SU-DHL-6 (cell line): ENCODE measurements at regions not wholly inside any gene's neighbourhood (a gene's known extent, or its start where the extent isn't known, plus 50 kb on each side); places are given as distances from the start of the nearest gene placed in this dataset.

Source experiments
- H2AFZ ChIP-seq: fragments of 200-600 bp; sonication (generic); 2 replicates; pipeline ENCODE4 v1.6.1; 2014; ENCODE audit warnings: low read depth, mild to moderate bottlenecking, moderate library complexity, mixed read lengths, antibody characterized with exemption, low read length; ENCODE audit not compliant: severe bottlenecking
- H3F3A ChIP-seq: fragments of 200-600 bp; shearing (Covaris generic); 2 replicates; pipeline ENCODE4 v1.6.0; 2016; ENCODE audit warnings: antibody characterized with exemption, mild to moderate bottlenecking; ENCODE audit not compliant: insufficient read depth
- H3K27ac ChIP-seq: fragments of 200-600 bp; sonication (generic); 2 replicates; pipeline ENCODE4 v1.5.1; 2016; ENCODE audit warnings: low read depth, mild to moderate bottlenecking, low read length, moderate library complexity, mixed read lengths
- H3K27me3 ChIP-seq: fragments of 200-600 bp; sonication (generic), shearing (Covaris generic); 2 replicates; pipeline ENCODE4 v1.6.0; 2014; ENCODE audit warnings: mild to moderate bottlenecking, low read length
- H3K36me3 ChIP-seq: fragments of 200-600 bp; sonication (generic); 2 replicates; pipeline ENCODE4 v1.6.1; 2014; ENCODE audit warnings: mild to moderate bottlenecking, low read length, mixed read lengths
- H3K4me2 ChIP-seq: fragments of 300-600, 200-600 bp; shearing (Covaris generic), sonication (generic); 2 replicates; pipeline ENCODE4 v1.6.0; 2014; ENCODE audit warnings: low read length, low read depth, mild to moderate bottlenecking; ENCODE audit not compliant: poor library complexity, severe bottlenecking
- H3K4me3 ChIP-seq: fragments of 200-600 bp; sonication (generic); 2 replicates; pipeline ENCODE4 v1.5.1; 2014; ENCODE audit warnings: antibody characterized with exemption, low read length, mild to moderate bottlenecking, mixed read lengths; ENCODE audit not compliant: insufficient read depth, poor library complexity, severe bottlenecking
- H3K79me2 ChIP-seq: fragments of 200-600 bp; sonication (generic); 2 replicates; pipeline ENCODE4 v1.6.1; 2014; ENCODE audit warnings: mild to moderate bottlenecking, low read length, moderate library complexity; ENCODE audit not compliant: insufficient read depth
- H3K9ac ChIP-seq: fragments of 200-600 bp; sonication (generic); 2 replicates; pipeline ENCODE4 v1.7.0; 2014; ENCODE audit warnings: mild to moderate bottlenecking, low read length
- H3K9me2 ChIP-seq: fragments of 200-600 bp; sonication (generic); replicated peaks from 2 replicates; pipeline ENCODE4 v1.6.1; 2014; ENCODE audit warnings: low read length; ENCODE audit not compliant: insufficient read depth
- H3K9me3 ChIP-seq: fragments of 200-600 bp; sonication (generic); 2 replicates; pipeline ENCODE4 v1.6.1; 2014; ENCODE audit warnings: low read length, mixed read lengths; ENCODE audit not compliant: insufficient read depth
- H4K20me1 ChIP-seq: fragments of 200-600 bp; sonication (generic); 2 replicates; pipeline ENCODE4 v1.6.1; 2014; ENCODE audit warnings: low read depth, mild to moderate bottlenecking, antibody characterized with exemption, low read length, moderate library complexity, mixed read lengths
- CTCF ChIP-seq: fragments of 200-600 bp; sonication (generic); IDR thresholded peaks from one replicate; pipeline ENCODE4 v1.5.1; 2017; ENCODE audit warnings: antibody characterized with exemption, mild to moderate bottlenecking, low read length, moderate library complexity; ENCODE audit not compliant: insufficient read depth, poor library complexity, severe bottlenecking
- EZH2phosphoT487 ChIP-seq: fragments of 200-600 bp; sonication (generic), shearing (Covaris generic); conservative IDR thresholded peaks from 2 replicates; pipeline ENCODE4 v1.6.1; 2018; ENCODE audit warnings: mild to moderate bottlenecking, antibody characterized with exemption, low read length, moderate library complexity, mixed read lengths

DNA sequence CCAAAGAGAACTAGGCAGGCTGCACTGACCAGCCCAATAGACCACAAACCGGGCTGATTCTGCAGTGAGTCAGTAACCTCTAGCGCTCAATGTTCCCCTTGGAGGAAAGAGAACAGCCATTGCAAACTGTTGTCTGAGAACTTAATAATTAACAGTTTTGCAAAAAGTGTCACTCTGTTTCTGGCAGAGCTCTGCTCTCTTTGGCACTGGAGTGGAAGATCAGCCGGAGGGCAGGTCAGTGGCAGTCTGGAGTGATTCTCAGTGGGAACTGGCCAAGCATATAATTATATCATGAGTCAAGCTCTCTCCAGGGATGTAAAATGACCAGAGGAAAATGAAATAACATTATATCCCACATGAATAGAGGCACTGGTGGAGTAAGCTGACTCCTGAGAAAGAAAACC is 238.3 kb downstream of the HLX start:
- H3K9me2 ChIP-seq, result no peaks in the 10 kb centered on the region
- no peak for TF ChIP-seq EZH2phosphoT487
- no peak for TF ChIP-seq CTCF
- no peak overlapping the region for H3K4me3 ChIP-seq
- no peaks in the 10 kb centered on the region for H3K9me3 ChIP-seq
- no peak overlapping the region for H3K9ac ChIP-seq
- no peaks in the 10 kb centered on the region for H3K36me3 ChIP-seq
- no peaks in the 10 kb centered on the region for H4K20me1 ChIP-seq
- no peaks in the 10 kb centered on the region for H3K79me2 ChIP-seq
- H2AFZ ChIP-seq, result no peak overlapping the region
- no peaks in the 10 kb centered on the region for H3F3A ChIP-seq
- no peaks in the 10 kb centered on the region for H3K27me3 ChIP-seq
- no peak overlapping the region for H3K4me2 ChIP-seq
- no peak overlapping the region for H3K27ac ChIP-seq

- no peak overlapping the region for H3K4me3 ChIP-seq
- no peaks in the 10 kb centered on the region for H3K9me3 ChIP-seq
- no peak for TF ChIP-seq CTCF
- TF ChIP-seq EZH2phosphoT487, result no peak
- no peaks in the 10 kb centered on the region for H3K27me3 ChIP-seq
- no peak overlapping the region for H3K4me2 ChIP-seq
- no peak overlapping the region for H3K27ac ChIP-seq
- H3K36me3 ChIP-seq, result no peaks in the 10 kb centered on the region
- H2AFZ ChIP-seq, result no peak overlapping the region
- no peaks in the 10 kb centered on the region for H3F3A ChIP-seq
- no peaks in the 10 kb centered on the region for H4K20me1 ChIP-seq
- H3K9me2 ChIP-seq, result no peaks in the 10 kb centered on the region
- H3K79me2 ChIP-seq, result no peaks in the 10 kb centered on the region
- H3K9ac ChIP-seq, result no peak overlapping the region
Measured at GRCh38 chr1:221118176-221118937, 239.1 kb downstream of the HLX start.

DNA sequence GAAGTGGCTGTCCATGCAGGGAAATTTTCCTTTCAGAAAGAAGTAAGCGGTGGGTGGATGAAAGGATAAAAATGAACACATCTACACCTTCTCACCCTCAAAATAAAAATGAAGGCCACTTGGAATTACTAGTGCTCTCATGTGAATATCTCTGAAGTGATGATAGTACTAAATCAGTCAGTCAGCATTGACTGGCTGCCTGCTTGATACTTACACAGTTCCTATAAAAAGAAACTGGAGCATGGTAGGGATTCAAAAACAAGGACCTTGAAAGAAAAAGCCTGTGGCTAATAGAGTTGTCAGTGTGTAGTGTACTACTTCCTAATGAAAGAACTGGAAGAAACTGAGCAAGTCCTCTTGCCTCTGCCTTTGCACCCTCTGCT is 239.7 kb downstream of the HLX start:
- TF ChIP-seq EZH2phosphoT487, result no peak
- TF ChIP-seq CTCF, result no peak
- no peak overlapping the region for H3K27ac ChIP-seq
- no peaks in the 10 kb centered on the region for H3K27me3 ChIP-seq
- H3K4me3 ChIP-seq, result no peak overlapping the region
- no peaks in the 10 kb centered on the region for H4K20me1 ChIP-seq
- no peaks in the 10 kb centered on the region for H3K36me3 ChIP-seq
- H2AFZ ChIP-seq, result no peak overlapping the region
- no peaks in the 10 kb centered on the region for H3K79me2 ChIP-seq
- no peaks in the 10 kb centered on the region for H3K9me3 ChIP-seq
- no peak overlapping the region for H3K9ac ChIP-seq
- no peak overlapping the region for H3K4me2 ChIP-seq
- H3K9me2 ChIP-seq, result no peaks in the 10 kb centered on the region
- no peaks in the 10 kb centered on the region for H3F3A ChIP-seq
